D721Med (cell line): ENCODE measurements at regions not wholly inside any gene's neighbourhood (a gene's known extent, or its start where the extent isn't known, plus 50 kb on each side); places are given as distances from the start of the nearest gene placed in this dataset.
"Not testable (repeated sequence)": the region's sequence is repeated elsewhere in the genome, so short reads cannot be mapped to it uniquely, and the experiment has no call there.

Experiments used
- DNase-seq: peaks from one replicate; pipeline ENCODE4 v3.0.0; 2011; ENCODE audit warnings: low spot score; ENCODE audit not compliant: insufficient read length
- FAIRE-seq: peaks from 2 replicates; lab custom pipeline; 2011; peaks lifted over from hg19 to GRCh38; lab: Jason Lieb, UNC
- TF ChIP-seq, protein P1 (sequence below): IDR thresholded peaks from 2 replicates; pipeline ENCODE4 v1.5.1; 2012; ENCODE audit warnings: mild to moderate bottlenecking, control low read depth; ENCODE audit not compliant: insufficient read depth; ENCODE audit errors: missing control alignments

DNA sequence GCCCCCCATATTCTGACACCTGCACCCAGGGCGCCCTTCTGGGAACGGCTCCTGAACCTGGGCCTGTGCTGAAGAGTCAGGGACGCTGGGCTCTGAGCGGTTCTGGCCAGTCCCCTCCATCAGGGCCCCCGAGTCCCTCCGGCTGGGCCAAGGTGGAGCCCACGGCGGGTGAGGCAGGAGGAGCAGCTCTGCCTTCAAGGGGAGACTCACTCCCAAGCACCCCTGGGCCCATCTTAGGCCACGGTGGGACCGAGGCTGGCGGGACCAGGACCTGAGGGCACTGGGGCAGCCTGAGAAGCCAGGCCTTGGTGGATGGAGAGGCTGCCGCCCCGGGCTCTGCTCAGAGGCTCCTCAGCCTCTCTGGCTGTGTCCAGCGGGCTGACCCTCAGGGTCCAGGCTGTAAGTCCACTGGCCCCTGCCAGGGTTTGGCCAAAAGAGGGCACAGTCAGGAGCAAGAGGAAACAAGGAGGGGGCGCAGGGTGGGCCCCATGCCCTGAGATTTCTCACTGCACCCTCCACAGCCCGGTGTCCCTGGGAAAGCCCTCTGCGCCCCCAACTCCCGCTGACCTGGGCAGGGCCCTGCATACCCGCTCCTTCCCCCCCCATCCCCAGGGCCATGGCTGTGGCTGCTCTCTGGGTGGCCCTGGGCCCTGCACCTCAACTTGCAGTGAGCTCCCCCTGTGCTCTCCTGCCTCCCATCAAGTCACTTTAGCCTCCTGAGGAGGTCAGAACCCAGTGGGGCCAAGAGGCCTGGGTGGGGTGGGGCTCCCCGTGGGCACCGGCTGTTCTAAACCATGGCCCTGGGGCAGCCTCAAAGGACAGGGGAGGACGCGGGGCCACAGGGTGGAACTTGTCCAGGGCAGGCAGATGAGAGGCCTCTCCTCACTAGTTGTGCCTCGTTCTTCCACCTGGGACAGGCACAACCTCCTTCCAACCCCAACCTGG is 266.4 kb upstream of the SFSWAP start:
- no peak for DNase-seq
- no peak for FAIRE-seq
- TF ChIP-seq, protein P1, sequence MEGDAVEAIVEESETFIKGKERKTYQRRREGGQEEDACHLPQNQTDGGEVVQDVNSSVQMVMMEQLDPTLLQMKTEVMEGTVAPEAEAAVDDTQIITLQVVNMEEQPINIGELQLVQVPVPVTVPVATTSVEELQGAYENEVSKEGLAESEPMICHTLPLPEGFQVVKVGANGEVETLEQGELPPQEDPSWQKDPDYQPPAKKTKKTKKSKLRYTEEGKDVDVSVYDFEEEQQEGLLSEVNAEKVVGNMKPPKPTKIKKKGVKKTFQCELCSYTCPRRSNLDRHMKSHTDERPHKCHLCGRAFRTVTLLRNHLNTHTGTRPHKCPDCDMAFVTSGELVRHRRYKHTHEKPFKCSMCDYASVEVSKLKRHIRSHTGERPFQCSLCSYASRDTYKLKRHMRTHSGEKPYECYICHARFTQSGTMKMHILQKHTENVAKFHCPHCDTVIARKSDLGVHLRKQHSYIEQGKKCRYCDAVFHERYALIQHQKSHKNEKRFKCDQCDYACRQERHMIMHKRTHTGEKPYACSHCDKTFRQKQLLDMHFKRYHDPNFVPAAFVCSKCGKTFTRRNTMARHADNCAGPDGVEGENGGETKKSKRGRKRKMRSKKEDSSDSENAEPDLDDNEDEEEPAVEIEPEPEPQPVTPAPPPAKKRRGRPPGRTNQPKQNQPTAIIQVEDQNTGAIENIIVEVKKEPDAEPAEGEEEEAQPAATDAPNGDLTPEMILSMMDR: no peak

DNA sequence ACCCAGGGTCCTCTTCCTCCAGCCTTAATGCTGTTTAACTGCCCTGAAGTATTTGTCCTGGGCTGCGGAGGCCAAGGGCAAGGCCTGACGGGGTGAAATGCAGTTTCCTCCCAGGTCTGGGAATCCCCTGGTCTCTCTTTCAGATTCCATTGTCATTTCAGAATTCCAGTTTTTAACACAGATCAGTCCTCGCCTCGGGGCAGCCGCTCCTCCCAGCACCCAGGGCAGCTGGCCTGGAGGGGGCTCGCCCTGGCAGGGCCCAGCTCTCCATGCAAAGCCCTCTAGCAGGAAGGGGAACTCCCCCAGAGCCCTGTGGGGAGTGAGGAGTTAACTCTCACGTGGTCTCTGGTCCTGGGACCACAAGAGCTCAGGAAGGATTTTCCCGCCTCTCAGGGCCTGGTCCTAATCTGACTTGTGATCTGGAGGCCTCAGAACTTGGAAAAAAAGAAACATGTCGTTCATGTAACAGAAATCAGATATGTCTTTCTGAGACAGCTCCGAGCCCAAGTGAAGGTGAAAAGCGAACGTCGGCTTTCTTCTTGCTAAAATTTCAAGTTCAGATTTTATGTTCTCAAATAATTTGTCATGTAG is 265.6 kb upstream of the SFSWAP start:
- TF ChIP-seq, protein P1: no peak
- DNase-seq (no peak), FAIRE-seq (no peak)

DNA sequence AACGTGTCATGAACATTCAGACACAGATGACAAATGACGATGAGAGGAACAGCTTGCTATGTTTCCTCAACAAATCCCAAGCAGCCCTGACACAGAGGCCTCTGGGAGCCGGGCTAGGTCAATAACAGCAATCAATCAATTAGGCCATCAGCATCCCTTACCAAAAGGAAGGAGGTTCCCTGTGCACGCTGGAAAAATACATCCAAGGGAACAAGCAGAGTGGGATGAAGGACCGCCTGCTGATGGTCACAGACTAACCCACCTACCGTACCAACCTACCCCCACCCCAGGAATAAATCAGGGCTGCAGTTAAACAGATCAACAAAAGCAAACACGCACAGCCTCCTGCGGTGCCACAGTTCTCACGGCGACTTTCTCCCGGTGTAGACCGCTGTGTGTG is 265.1 kb upstream of the SFSWAP start:
- FAIRE-seq: no peak
- TF ChIP-seq, protein P1: no peak

GRCh38 chr12:131447636-131448035 is 263.3 kb upstream of the SFSWAP start:
- DNase-seq, FAIRE-seq: not testable (repeated sequence)

More for the DNA sequence above, 265.1 kb upstream of the SFSWAP start:
- DNase-seq: no peak

DNA sequence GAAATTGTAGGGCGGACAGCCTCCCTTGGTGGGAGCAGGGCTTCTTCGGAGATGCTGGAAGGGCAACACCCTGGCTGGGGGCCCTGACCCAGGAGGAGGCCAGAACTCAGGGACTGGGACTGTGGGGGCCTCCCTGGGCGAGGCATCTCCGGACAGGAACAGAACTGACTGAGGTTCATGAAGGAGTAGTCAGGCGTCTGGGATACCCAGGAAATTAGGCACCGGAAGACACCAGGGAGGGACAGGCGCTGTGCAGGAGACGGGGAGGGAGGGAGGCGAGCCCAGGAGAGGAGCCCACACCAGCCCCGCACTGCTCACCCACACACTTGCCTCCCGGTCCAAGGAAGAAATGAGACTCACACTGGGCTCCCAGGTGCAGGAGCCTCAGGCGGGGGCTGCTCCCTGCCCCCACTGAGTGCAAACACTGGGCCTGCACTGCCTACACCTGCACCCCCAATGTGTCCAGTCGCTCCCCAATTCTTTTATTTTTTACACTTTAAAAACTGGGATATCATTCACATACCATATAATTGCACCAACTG is 262.6 kb upstream of the SFSWAP start:
- DNase-seq (no peak), FAIRE-seq (no peak)
- TF ChIP-seq, protein P1: no peak

- DNase-seq (no peak), FAIRE-seq (no peak)
- TF ChIP-seq, protein P1: no peak
Measured at GRCh38 chr12:131449027-131449426, 261.9 kb upstream of the SFSWAP start.

- TF ChIP-seq, protein P1: peak; percentile 24
- DNase-seq (no peak), FAIRE-seq (no peak)
Measured at GRCh38 chr12:131452444-131452860, 258.4 kb upstream of the SFSWAP start.
